Adrenal gland (tissue), 9 donors: ENCODE measurements at regions not wholly inside any gene's neighbourhood (a gene's known extent, or its start where the extent isn't known, plus 50 kb on each side); places are given as distances from the start of the nearest gene placed in this dataset.

Experiments used
- DNase-seq, 7 donors: peaks; one replicate each; pipeline ENCODE4 v3.0.0-alpha.2; 2019 to 2020
- H3K27ac ChIP-seq, 5 donors: fragments of 200-600 bp; sonication (generic) in 4 of 5; 1 replicate in 3 of 5; 2 replicates in 2 of 5; pipeline versions ENCODE4 v1.5.1 to v1.8.0; 2016 to 2020; ENCODE audit warnings: mild to moderate bottlenecking in 1 of 5
- H3K27me3 ChIP-seq: fragments of 200-600 bp; 2 replicates; pipeline ENCODE4 v1.8.0; 2021
- H3K36me3 ChIP-seq, 2 donors: fragments of 200-600 bp; replicated peaks in 1 of 2; 1 replicate in 1 of 2; 2 replicates in 1 of 2; pipeline versions ENCODE4 v1.5.1 to v1.8.0; 2018 to 2022
- H3K4me1 ChIP-seq, 2 donors: fragments of 200-600 bp; replicated peaks in 1 of 2; 1 replicate in 1 of 2; 2 replicates in 1 of 2; pipeline versions ENCODE4 v1.5.1 to v1.8.0; 2018 to 2021
- H3K4me3 ChIP-seq, 4 donors: fragments of 200-600 bp; sonication (generic) in 3 of 4; one replicate each; pipeline ENCODE4 v1.5.1; 2016 to 2018
- H3K9me3 ChIP-seq, 3 donors: fragments of 200-600 bp; sonication (generic) in 1 of 3; replicated peaks in 1 of 3; 1 replicate in 2 of 3; 2 replicates in 1 of 3; pipeline versions ENCODE4 v1.5.1 to v1.8.0; 2016 to 2021
- CTCF ChIP-seq, 6 experiments: fragments of 450-650 bp in 4 of 6; fragments of 200-600 bp in 2 of 6; sonication (generic) in 1 of 6; IDR thresholded peaks; 1 replicate in 5 of 6; 2 replicates in 1 of 6; pipeline versions ENCODE4 v1.5.1 to v1.8.0; 2016 to 2021; ENCODE audit warnings: antibody characterized with exemption in 6 of 6, mild to moderate bottlenecking in 2 of 6, moderate library complexity in 1 of 6
- POLR2A ChIP-seq, 2 donors: fragments of 450-650 bp; IDR thresholded peaks; one replicate each; pipeline ENCODE4 v1.6.1; 2017; ENCODE audit warnings: antibody characterized with exemption in 2 of 2, mild to moderate bottlenecking in 2 of 2, moderate library complexity in 1 of 2
- WGBS, 4 donors: extraction: QIAGEN DNeasy Blood & Tissue Kit in 2 of 4; methylation state at CpG; one replicate each; pipeline versions ENCODE4 v1.1.5 to v1.1.7; 2013 to 2017; 5-methylcytosine and 5-hydroxymethylcytosine counted together
- intact Hi-C, 2 donors: fragments of 100-400 bp; cut with DNase I; formaldehyde crosslinking; loops; one replicate each; pipeline versions ENCODE4 v1.14.1 to v1.15.0; 2022 to 2023
- donor health status: healthy with polysubstance abuse.
- donor health status: Bipolar disorder and iron deficiency.
- donor health status: DM: yes; HTN: yes; CAD: no.
- donor health status: DM: no; HTN: no; CAD: no.
- donor health status: DM: no; HTN: no; CAD: no.

GRCh38 chr20:12067686-12068085 lies 150.0 kb downstream of the BTBD3 start:
- no peak for DNase-seq
- Histone ChIP-seq H3K36me3 (no peaks in the 10 kb centered on the region), H3K4me1 (no peaks in the 10 kb centered on the region), H3K4me3 (no peak overlapping the region), H3K9me3 (no peaks in the 10 kb centered on the region), H3K27me3 (no peaks in the 10 kb centered on the region), H3K27ac (no peak overlapping the region)
- intact Hi-C loops, result no loop called here
- whole genome bisulfite sequencing, 4 donors, result 84 to 91% (median 86%) methylated on average over 2 of the region's 2 CpGs
- no peak for TF ChIP-seq POLR2A (IDR thresholded peaks at IDR 0.05)
- TF ChIP-seq CTCF (IDR thresholded peaks at IDR 0.05), result no peak

- no peaks in the 10 kb centered on the region for H3K36me3 ChIP-seq
- WGBS, 4 donors, result 41 to 85% (median 75%) methylated on average over 1 of the region's 1 CpG
- H3K4me3 ChIP-seq, result no peak overlapping the region
- no peaks in the 10 kb centered on the region for H3K9me3 ChIP-seq
- no peaks in the 10 kb centered on the region for H3K4me1 ChIP-seq
- H3K27me3 ChIP-seq, result no peaks in the 10 kb centered on the region
- TF ChIP-seq CTCF (IDR thresholded peaks at IDR 0.05) (no peak), POLR2A (IDR thresholded peaks at IDR 0.05) (no peak)
- no peak for DNase-seq
- H3K27ac ChIP-seq, result no peak overlapping the region
- intact Hi-C loops, result no loop called here
Observed at GRCh38 chr20:12068121-12068520, 150.4 kb downstream of the BTBD3 start.

- H3K4me3 ChIP-seq, result no peak overlapping the region
- no peaks in the 10 kb centered on the region for H3K9me3 ChIP-seq
- WGBS, 4 donors, result 90 to 95% (median 92%) methylated on average over 7 of the region's 7 CpGs
- DNase-seq, result no peak
- no peak for TF ChIP-seq CTCF (IDR thresholded peaks at IDR 0.05)
- TF ChIP-seq POLR2A (IDR thresholded peaks at IDR 0.05), result no peak
- no peaks in the 10 kb centered on the region for H3K27me3 ChIP-seq
- no peaks in the 10 kb centered on the region for H3K36me3 ChIP-seq
- H3K4me1 ChIP-seq, result no peaks in the 10 kb centered on the region
- intact Hi-C loops, result no loop called here
- H3K27ac ChIP-seq, result no peak overlapping the region
Observed at GRCh38 chr20:12069181-12069580, 151.5 kb downstream of the BTBD3 start.

GRCh38 chr20:12072221-12072953 lies 154.7 kb downstream of the BTBD3 start:
- TF ChIP-seq CTCF (IDR thresholded peaks at IDR 0.05), result no peak
- TF ChIP-seq POLR2A (IDR thresholded peaks at IDR 0.05), result no peak
- Histone ChIP-seq H3K27ac (no peak overlapping the region), H3K4me1 (no peaks in the 10 kb centered on the region), H3K27me3 (no peaks in the 10 kb centered on the region), H3K4me3 (no peak overlapping the region), H3K36me3 (no peaks in the 10 kb centered on the region), H3K9me3 (no peaks in the 10 kb centered on the region)
- intact Hi-C loops, result no loop called here
- no peak for DNase-seq
- 83 to 86% (median 84%) methylated on average over 8 of the region's 8 CpGs for WGBS, 4 donors
